Upper lobe of left lung (tissue), 6 donors: ENCODE measurements at regions not wholly inside any gene's neighbourhood (a gene's known extent, or its start where the extent isn't known, plus 50 kb on each side); places are given as distances from the start of the nearest gene placed in this dataset.

ENCODE experiments used
- ATAC-seq, 2 donors: fragments of 200-7000 bp; cut with Tn5 transposase; one replicate each; pipeline ENCODE4 v1.9.1; 2022; ENCODE audit warnings: mild to moderate bottlenecking in 2 of 2, moderate library complexity in 2 of 2; ENCODE audit not compliant: low FRiP score in 2 of 2
- DNase-seq, 2 donors: peaks; one replicate each; pipeline ENCODE4 v3.0.0-alpha.2; 2019 to 2020
- H3K27ac ChIP-seq, 4 donors: fragments of 200-600 bp; sonication (generic); one replicate each; pipeline ENCODE4 v1.5.1; 2016 to 2019
- H3K27me3 ChIP-seq, 4 donors: fragments of 200-600 bp; sonication (generic); one replicate each; pipeline ENCODE4 v1.5.1; 2017 to 2019
- H3K36me3 ChIP-seq, 4 donors: fragments of 200-600 bp; sonication (generic); one replicate each; pipeline ENCODE4 v1.5.1; 2016 to 2019
- H3K4me1 ChIP-seq, 4 donors: fragments of 200-600 bp; sonication (generic); one replicate each; pipeline ENCODE4 v1.5.1; 2018 to 2019
- H3K4me3 ChIP-seq, 4 donors: fragments of 200-600 bp; sonication (generic); one replicate each; pipeline ENCODE4 v1.5.1; 2017 to 2019; ENCODE audit warnings: mild to moderate bottlenecking in 2 of 4, moderate library complexity in 1 of 4
- H3K9me3 ChIP-seq, 4 donors: fragments of 200-600 bp; sonication (generic); one replicate each; pipeline ENCODE4 v1.5.1; 2018 to 2019
- EP300 ChIP-seq, 4 donors: sonication (generic); formaldehyde crosslinking; IDR thresholded peaks; one replicate each; pipeline ENCODE4 v1.5.1; 2017; ENCODE audit warnings: antibody characterized with exemption in 4 of 4, control low read depth in 2 of 4
- POLR2A ChIP-seq, 4 donors: fragments of 450-650 bp; IDR thresholded peaks; one replicate each; pipeline ENCODE4 v1.5.1; 2016 to 2017; ENCODE audit warnings: antibody characterized with exemption in 4 of 4, mild to moderate bottlenecking in 2 of 4
- POLR2AphosphoS5 ChIP-seq, 2 donors: sonication (generic); formaldehyde crosslinking; IDR thresholded peaks; one replicate each; pipeline ENCODE4 v1.5.1; 2017; ENCODE audit warnings: antibody characterized with exemption in 2 of 2
- WGBS, 2 donors: methylation state at CpG; one replicate each; pipeline ENCODE4 v1.1.5; 2017 to 2018; 5-methylcytosine and 5-hydroxymethylcytosine counted together
- TF ChIP-seq, protein P1 (sequence below), 6 experiments: fragments of 450-650 bp in 4 of 6; fragments of 200-600 bp in 2 of 6; sonication (generic) in 2 of 6; IDR thresholded peaks; one replicate each; pipeline ENCODE4 v1.5.1; 2016 to 2019; ENCODE audit warnings: antibody characterized with exemption in 6 of 6
- donor health status: DM: no; HTN: no; CAD: no; lungs with moderate emphysema.
- donor health status: DM: no; HTN: yes; CAD: no; lungs with severe emphysema.

DNA sequence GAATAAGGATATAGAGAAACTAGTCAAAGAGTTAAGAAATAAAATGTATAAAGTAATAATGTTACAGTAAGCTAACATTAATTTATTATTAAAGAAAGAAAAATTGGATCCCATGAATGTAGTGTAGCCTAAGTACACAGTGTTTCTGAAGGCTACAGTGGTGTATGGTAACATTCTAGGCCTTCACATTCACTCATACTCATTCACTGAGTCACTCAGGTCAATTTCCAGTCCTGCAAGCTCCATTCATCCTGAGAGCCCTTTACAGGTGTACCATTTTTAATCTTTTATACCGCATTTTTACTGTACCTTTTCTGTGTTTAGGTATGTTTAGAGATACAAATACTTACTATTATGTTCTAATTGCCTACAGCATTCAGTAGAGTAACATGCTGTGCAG, 120.6 kb upstream of the AGA start:
- TF ChIP-seq, protein P1, sequence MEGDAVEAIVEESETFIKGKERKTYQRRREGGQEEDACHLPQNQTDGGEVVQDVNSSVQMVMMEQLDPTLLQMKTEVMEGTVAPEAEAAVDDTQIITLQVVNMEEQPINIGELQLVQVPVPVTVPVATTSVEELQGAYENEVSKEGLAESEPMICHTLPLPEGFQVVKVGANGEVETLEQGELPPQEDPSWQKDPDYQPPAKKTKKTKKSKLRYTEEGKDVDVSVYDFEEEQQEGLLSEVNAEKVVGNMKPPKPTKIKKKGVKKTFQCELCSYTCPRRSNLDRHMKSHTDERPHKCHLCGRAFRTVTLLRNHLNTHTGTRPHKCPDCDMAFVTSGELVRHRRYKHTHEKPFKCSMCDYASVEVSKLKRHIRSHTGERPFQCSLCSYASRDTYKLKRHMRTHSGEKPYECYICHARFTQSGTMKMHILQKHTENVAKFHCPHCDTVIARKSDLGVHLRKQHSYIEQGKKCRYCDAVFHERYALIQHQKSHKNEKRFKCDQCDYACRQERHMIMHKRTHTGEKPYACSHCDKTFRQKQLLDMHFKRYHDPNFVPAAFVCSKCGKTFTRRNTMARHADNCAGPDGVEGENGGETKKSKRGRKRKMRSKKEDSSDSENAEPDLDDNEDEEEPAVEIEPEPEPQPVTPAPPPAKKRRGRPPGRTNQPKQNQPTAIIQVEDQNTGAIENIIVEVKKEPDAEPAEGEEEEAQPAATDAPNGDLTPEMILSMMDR (IDR thresholded peaks at IDR 0.05), result no peak
- TF ChIP-seq EP300 (IDR thresholded peaks at IDR 0.05) (no peak), POLR2A (IDR thresholded peaks at IDR 0.05) (no peak), POLR2AphosphoS5 (IDR thresholded peaks at IDR 0.05) (no peak)
- no peaks in the 10 kb centered on the region for H3K27me3 ChIP-seq
- 88 to 90% methylated on average over 1 of the region's 1 CpG for WGBS, 2 donors

DNA sequence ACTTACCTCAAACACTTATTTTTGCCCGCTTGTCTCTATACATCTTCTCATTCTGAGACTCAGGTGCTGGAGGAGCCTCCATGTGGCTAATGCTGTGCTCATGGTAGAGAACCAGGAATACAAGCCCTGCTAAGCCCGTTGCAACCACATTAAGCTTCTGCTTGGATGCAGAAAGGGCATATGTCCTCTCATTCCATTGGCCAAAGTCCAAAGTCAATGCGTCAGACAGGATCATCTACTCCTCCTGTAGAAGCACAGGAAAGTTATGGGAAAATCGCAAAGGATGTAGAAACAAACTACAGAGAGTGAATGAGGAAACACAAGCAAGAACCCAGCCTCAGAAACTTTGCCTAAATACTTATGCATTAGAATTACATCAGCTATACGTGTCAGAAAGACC, 124.5 kb upstream of the AGA start:
- TF ChIP-seq POLR2A (IDR thresholded peaks at IDR 0.05) (no peak), POLR2AphosphoS5 (IDR thresholded peaks at IDR 0.05) (no peak), EP300 (IDR thresholded peaks at IDR 0.05) (no peak)
- TF ChIP-seq, protein P1 (IDR thresholded peaks at IDR 0.05), result no peak
- Histone ChIP-seq H3K27ac (no peak overlapping the region), H3K4me1 (no peaks in the 10 kb centered on the region), H3K36me3 (no peaks in the 10 kb centered on the region), H3K27me3 (no peaks in the 10 kb centered on the region), H3K4me3 (no peak overlapping the region), H3K9me3 (no peaks in the 10 kb centered on the region)
- DNase-seq (no peak), ATAC-seq (no peak)
- WGBS, 2 donors, result 69 to 75% methylated on average over 5 of the region's 5 CpGs

More for the DNA sequence above, 120.6 kb upstream of the AGA start:
- H3K4me3 ChIP-seq, result no peak overlapping the region
- no peaks in the 10 kb centered on the region for H3K36me3 ChIP-seq
- ATAC-seq (no peak), DNase-seq (no peak)
- no peaks in the 10 kb centered on the region for H3K4me1 ChIP-seq
- no peak overlapping the region for H3K27ac ChIP-seq
- no peaks in the 10 kb centered on the region for H3K9me3 ChIP-seq

DNA sequence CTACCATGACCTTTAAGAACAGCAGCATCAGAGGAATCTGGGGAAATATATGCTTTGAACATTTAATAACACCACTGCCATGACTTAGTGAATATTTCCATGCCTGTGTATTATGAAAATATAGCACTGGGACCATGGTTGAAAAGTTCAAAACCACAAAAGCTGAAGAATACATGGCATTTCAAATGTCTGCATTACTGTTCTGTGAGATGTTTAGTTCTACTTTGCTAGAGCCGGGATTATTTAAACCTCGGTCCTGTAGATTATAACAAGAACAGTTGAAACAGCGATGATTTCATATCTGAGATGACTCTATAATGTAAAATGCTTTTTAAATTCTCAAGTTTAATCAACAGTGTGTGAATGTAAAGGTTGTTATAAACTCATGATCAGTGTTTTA, 126.7 kb upstream of the AGA start:
- no peaks in the 10 kb centered on the region for H3K36me3 ChIP-seq
- WGBS, 2 donors, result 94 to 96% methylated on average over 3 of the region's 3 CpGs
- no peak overlapping the region for H3K4me3 ChIP-seq
- TF ChIP-seq POLR2A (IDR thresholded peaks at IDR 0.05), result no peak
- no peak for TF ChIP-seq POLR2AphosphoS5 (IDR thresholded peaks at IDR 0.05)
- no peak overlapping the region for H3K27ac ChIP-seq
- H3K9me3 ChIP-seq, result no peaks in the 10 kb centered on the region
- DNase-seq (no peak), ATAC-seq (no peak)
- no peaks in the 10 kb centered on the region for H3K4me1 ChIP-seq
- H3K27me3 ChIP-seq, result no peaks in the 10 kb centered on the region

DNA sequence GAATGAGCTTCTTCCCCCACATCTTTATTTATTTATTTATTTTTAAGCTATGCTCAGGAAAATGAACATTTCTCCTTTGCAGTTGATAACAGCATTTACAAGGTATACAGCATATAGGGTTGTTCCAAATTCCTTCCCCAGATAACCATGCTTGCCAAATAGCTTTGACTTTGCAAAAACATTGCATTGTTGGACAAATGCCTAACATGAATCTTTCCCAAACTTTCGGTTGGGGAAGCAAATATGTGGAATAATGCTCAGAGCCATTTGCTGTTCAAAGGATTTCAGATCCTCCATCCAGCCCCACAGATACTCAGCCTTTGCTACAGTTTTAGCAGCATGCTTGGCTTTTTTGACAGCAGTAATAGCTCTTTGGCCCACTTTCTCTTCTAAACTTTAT, 127.2 kb upstream of the AGA start:
- Histone ChIP-seq H3K36me3 (no peaks in the 10 kb centered on the region), H3K4me3 (no peak overlapping the region), H3K4me1 (no peaks in the 10 kb centered on the region), H3K27ac (no peak overlapping the region), H3K27me3 (no peaks in the 10 kb centered on the region), H3K9me3 (no peaks in the 10 kb centered on the region)
- WGBS, 2 donors, result 37 to 61% methylated on average over 1 of the region's 1 CpG
- TF ChIP-seq, protein P1 (IDR thresholded peaks at IDR 0.05), result no peak
- TF ChIP-seq POLR2AphosphoS5 (IDR thresholded peaks at IDR 0.05) (no peak), EP300 (IDR thresholded peaks at IDR 0.05) (no peak), POLR2A (IDR thresholded peaks at IDR 0.05) (no peak)
- DNase-seq, result no peak
- no peak for ATAC-seq

DNA sequence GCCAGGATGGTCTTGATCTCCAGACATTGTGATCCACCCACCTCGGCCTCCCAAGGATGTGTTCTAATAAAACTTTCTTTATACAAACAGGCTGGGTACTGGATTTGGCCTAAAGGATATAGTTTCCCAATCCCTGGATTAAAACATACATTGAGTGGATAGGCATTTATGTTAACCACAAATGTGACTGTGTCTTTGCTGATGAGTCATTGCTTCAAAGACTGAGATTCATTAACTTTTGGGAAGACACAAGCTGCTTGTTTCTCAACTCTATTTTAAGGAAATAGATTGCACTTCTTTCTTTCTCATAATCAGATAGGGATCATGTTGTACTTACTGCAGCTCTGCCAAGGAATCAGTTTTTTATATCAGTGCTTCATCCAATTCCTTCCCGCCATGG, 131.3 kb upstream of the AGA start:
- Histone ChIP-seq H3K4me3 (no peak overlapping the region), H3K27me3 (no peaks in the 10 kb centered on the region), H3K4me1 (no peaks in the 10 kb centered on the region), H3K36me3 (no peaks in the 10 kb centered on the region), H3K27ac (no peak overlapping the region), H3K9me3 (no peaks in the 10 kb centered on the region)
- ATAC-seq, result no peak
- TF ChIP-seq, protein P1 (IDR thresholded peaks at IDR 0.05), result no peak
- no peak for TF ChIP-seq EP300 (IDR thresholded peaks at IDR 0.05)
- TF ChIP-seq POLR2AphosphoS5 (IDR thresholded peaks at IDR 0.05), result no peak
- TF ChIP-seq POLR2A (IDR thresholded peaks at IDR 0.05), result no peak
- DNase-seq, result no peak
- 94 to 95% methylated on average over 2 of the region's 2 CpGs for WGBS, 2 donors
